Astrocyte of the cerebellum (primary cell): ENCODE measurements at regions not wholly inside any gene's neighbourhood (a gene's known extent, or its start where the extent isn't known, plus 50 kb on each side); places are given as distances from the start of the nearest gene placed in this dataset.

ENCODE experiments used
- DNase-seq: peaks from one replicate; pipeline ENCODE4 v3.0.0-alpha.2; 2011; ENCODE audit warnings: low read depth
- H3K4me3 ChIP-seq: 2 replicates; pipeline ENCODE4 v1.5.1; 2011; ENCODE audit warnings: mild to moderate bottlenecking, low read depth, low read length, moderate library complexity
- in situ Hi-C: cut with HindIII; loops from 2 replicates; pipeline ENCODE4 v1.10.0; 2017; ENCODE audit warnings: low sequenced_read_pairs
- TF ChIP-seq, protein P1 (sequence below): IDR thresholded peaks from 2 replicates; pipeline ENCODE4 v1.5.1; 2012; ENCODE audit warnings: low read length, low read depth, moderate library complexity, mild to moderate bottlenecking; ENCODE audit errors: missing control alignments

DNA sequence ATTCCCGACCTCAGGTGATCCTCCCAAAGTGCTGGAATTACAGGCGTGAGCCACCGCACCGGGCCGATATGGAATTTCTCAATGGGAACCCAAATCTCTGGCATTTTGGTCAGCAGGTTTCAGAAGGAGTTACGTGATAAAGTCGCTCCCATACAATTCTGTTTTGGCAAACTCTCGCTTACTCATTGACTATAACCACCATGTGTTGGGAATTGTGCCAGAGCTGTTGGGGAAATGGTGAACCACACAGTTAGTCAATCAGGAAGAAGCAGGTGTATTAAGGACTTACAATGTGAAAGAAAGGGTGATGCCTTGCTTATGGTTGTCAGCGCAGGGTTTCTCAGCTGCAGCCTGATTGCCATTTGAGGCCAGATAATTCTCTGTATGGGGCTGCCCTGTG is 410.5 kb downstream of the QKI start:
- DNase-seq: peak; percentile 90
- TF ChIP-seq, protein P1, sequence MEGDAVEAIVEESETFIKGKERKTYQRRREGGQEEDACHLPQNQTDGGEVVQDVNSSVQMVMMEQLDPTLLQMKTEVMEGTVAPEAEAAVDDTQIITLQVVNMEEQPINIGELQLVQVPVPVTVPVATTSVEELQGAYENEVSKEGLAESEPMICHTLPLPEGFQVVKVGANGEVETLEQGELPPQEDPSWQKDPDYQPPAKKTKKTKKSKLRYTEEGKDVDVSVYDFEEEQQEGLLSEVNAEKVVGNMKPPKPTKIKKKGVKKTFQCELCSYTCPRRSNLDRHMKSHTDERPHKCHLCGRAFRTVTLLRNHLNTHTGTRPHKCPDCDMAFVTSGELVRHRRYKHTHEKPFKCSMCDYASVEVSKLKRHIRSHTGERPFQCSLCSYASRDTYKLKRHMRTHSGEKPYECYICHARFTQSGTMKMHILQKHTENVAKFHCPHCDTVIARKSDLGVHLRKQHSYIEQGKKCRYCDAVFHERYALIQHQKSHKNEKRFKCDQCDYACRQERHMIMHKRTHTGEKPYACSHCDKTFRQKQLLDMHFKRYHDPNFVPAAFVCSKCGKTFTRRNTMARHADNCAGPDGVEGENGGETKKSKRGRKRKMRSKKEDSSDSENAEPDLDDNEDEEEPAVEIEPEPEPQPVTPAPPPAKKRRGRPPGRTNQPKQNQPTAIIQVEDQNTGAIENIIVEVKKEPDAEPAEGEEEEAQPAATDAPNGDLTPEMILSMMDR: no peak
- no peak overlapping the region for H3K4me3 ChIP-seq
- in situ Hi-C loops: no loop called here

DNA sequence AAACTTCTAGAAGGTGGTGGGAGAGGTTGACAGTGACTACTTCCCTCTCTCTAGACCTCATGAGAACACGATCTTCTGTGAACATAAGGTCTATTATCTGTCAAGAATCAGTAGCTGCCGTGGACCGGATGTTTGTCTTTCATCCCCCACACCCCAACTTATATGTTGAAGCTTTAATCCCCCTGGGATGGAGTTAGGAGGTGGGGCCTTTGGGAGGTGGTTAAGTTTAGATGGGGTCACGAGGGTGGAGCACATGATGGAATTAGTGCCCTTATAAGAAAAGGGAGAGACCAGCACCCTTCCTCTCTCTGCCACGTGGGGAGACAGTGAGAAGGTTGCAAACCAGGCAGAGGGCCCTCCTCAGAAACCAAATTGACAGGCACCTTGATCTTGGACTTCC is 409.1 kb downstream of the QKI start:
- in situ Hi-C loops: no loop called here
- TF ChIP-seq, protein P1: no peak
- DNase-seq: no peak
- H3K4me3 ChIP-seq: no peak overlapping the region

GRCh38 chr6:163820745-163821458 is 406.4 kb downstream of the QKI start:
- in situ Hi-C loops: no loop called here
- no peak for DNase-seq
- TF ChIP-seq, protein P1: no peak
- no peak overlapping the region for H3K4me3 ChIP-seq

DNA sequence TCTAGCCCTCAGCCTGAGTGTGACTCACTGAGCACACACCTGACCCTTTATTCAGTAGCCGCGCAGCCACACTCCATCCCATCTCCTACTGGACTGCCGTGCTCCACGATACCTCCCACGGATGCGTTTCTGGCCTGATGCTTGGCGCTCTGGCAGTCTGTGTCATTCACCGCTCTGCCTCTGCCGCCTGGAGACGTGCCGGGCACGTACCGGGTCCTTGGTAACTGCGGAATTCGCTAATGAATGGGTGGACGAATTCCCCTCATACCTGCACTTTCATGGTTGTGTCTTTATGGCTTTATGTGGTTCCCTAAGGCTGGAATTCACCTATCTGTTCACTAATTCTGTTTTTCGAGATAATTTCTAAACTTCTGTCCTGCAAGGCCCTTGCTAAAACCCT is 405.7 kb downstream of the QKI start:
- in situ Hi-C loops: no loop called here
- no peak for DNase-seq
- no peak overlapping the region for H3K4me3 ChIP-seq
- TF ChIP-seq, protein P1: no peak

- no peak overlapping the region for H3K4me3 ChIP-seq
- no peak for DNase-seq
- TF ChIP-seq, protein P1: no peak
- in situ Hi-C loops: no loop called here
These were observed 404.2 kb downstream of the QKI start for GRCh38 chr6:163818719-163819118.

- TF ChIP-seq, protein P1: no peak
- no peak for DNase-seq
- in situ Hi-C loops: no loop called here
- no peak overlapping the region for H3K4me3 ChIP-seq
These were observed 401.9 kb downstream of the QKI start for GRCh38 chr6:163816441-163816840.

DNA sequence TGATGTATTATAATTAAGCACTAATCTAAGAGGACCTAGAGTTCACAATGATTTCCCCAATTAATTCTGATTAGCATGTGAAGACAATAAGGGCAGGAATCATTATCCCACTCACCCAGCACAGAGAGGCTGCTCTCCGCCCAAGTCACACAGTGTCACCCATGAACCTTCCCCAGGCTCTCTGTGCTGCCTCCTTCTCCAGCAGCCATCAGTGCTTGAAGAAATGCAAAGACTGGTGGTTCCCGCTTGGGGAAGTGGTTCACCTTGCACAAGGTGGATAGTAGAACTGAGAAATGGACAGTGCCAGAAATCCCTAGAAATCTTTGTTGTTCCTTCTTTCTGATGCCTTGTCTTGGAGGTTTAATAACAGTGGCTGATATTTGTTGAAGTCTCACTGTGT is 401.3 kb downstream of the QKI start:
- in situ Hi-C loops: no loop called here
- TF ChIP-seq, protein P1: no peak
- no peak overlapping the region for H3K4me3 ChIP-seq
- DNase-seq: no peak
